ENCODE measurements at regions not wholly inside any gene's neighbourhood (a gene's known extent, or its start where the extent isn't known, plus 50 kb on each side); places are given as distances from the start of the nearest gene placed in this dataset.

DNA sequence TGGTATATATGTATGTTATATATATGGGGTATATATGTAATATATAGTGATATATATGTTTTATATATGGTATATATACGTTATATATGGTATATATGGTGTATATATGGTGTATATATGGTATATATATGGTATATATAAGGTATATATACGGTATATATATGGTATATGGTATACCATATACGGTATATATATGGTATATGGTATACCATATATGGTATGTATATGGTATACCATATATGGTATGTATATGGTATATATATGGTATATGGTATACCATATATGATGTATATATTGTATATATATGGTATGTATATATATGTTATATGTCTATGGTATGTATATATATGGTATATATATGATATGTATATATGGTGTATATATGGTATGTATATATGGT lies 447.7 kb upstream of the USP24 start:
- TF ChIP-seq, protein P1, sequence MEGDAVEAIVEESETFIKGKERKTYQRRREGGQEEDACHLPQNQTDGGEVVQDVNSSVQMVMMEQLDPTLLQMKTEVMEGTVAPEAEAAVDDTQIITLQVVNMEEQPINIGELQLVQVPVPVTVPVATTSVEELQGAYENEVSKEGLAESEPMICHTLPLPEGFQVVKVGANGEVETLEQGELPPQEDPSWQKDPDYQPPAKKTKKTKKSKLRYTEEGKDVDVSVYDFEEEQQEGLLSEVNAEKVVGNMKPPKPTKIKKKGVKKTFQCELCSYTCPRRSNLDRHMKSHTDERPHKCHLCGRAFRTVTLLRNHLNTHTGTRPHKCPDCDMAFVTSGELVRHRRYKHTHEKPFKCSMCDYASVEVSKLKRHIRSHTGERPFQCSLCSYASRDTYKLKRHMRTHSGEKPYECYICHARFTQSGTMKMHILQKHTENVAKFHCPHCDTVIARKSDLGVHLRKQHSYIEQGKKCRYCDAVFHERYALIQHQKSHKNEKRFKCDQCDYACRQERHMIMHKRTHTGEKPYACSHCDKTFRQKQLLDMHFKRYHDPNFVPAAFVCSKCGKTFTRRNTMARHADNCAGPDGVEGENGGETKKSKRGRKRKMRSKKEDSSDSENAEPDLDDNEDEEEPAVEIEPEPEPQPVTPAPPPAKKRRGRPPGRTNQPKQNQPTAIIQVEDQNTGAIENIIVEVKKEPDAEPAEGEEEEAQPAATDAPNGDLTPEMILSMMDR (conservative IDR thresholded peaks at IDR 0.05; ENCODE audit: low read length), result no peak
- no peak for TF ChIP-seq EZH2phosphoT487 (IDR thresholded peaks at IDR 0.05; ENCODE audit: borderline replicate concordance, low read depth, low read length)
